Subcutaneous abdominal adipose tissue (tissue), 5 donors: ENCODE measurements at regions not wholly inside any gene's neighbourhood (a gene's known extent, or its start where the extent isn't known, plus 50 kb on each side); places are given as distances from the start of the nearest gene placed in this dataset.

Source experiments
- H3K27ac ChIP-seq: one replicate; pipeline ENCODE4 v1.7.0; 2013; ENCODE audit warnings: low read depth, mild to moderate bottlenecking, inconsistent platforms, low read length, moderate library complexity
- H3K27me3 ChIP-seq, 5 donors: one replicate each; pipeline ENCODE4 v1.7.0; 2013; ENCODE audit warnings: low read length in 5 of 5, inconsistent platforms in 1 of 5; ENCODE audit not compliant: control insufficient read depth in 5 of 5, insufficient read depth in 4 of 5
- H3K36me3 ChIP-seq, 5 donors: one replicate each; pipeline ENCODE4 v1.7.0; 2013; ENCODE audit warnings: low read length in 5 of 5; ENCODE audit not compliant: control insufficient read depth in 5 of 5, insufficient read depth in 5 of 5
- H3K4me1 ChIP-seq, 5 donors: one replicate each; pipeline ENCODE4 v1.7.0; 2013; ENCODE audit warnings: low read length in 5 of 5, mild to moderate bottlenecking in 3 of 5, moderate library complexity in 1 of 5; ENCODE audit not compliant: control insufficient read depth in 5 of 5, insufficient read depth in 5 of 5
- H3K4me3 ChIP-seq, 5 donors: one replicate each; pipeline ENCODE4 v1.7.0; 2013; ENCODE audit warnings: low read length in 5 of 5, low read depth in 1 of 5
- H3K9ac ChIP-seq, 5 donors: one replicate each; pipeline ENCODE4 v1.7.0; 2013; ENCODE audit warnings: low read length in 5 of 5, mild to moderate bottlenecking in 4 of 5, moderate library complexity in 3 of 5
- H3K9me3 ChIP-seq, 5 donors: one replicate each; pipeline ENCODE4 v1.7.0; 2013; ENCODE audit warnings: low read length in 5 of 5; ENCODE audit not compliant: control insufficient read depth in 5 of 5
- donor health status: healthy.
- donor health status: healthy.
- donor health status: healthy.
- donor health status: healthy.
- donor health status: healthy.

DNA sequence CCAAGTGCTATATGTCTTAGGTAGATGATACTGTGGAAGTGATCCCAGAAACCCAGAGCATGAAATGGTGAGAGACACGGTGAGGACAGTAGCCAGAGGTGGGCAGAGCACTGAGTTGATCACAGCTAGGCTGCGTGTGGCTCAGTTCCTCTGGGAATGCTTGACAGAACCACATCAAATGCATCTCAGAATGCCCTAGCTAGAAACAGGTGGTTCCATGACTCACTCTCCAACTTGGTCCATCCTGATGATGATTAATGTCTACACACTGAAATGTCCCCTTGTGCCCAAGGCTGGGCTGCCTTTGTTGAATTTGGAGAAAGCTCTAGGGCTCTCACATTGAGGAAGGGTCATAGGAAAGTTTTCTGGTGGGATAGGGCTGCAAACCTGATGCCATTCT is 113.6 kb downstream of the ZNF518B start:
- Histone ChIP-seq H3K27ac (no peak overlapping the region), H3K4me3 (no peak overlapping the region), H3K4me1 (no peaks in the 10 kb centered on the region), H3K9ac (no peak overlapping the region), H3K9me3 (no peaks in the 10 kb centered on the region), H3K27me3 (peaks cover 0 to 3% (median 0%) of the 10 kb centered on the region in 5 donors), H3K36me3 (no peaks in the 10 kb centered on the region)

DNA sequence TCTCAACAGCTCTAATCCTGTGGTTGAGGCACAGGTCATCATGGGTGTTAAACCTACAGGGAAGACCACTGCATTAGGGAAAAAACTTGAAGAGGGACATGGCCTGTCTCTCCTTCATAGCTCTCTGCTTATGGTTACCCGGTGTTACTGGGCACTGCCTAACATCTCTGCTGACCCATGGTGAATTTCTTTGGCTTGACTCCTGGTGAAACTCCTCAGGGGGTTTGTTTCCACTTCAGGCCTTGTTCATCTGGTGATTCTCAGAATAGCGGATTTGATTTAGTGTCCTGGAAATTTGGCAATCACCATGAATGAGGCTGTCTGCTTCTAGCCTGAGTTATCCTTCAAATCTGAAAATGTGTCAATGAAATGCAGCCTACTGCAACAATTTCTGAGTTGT is 114.4 kb downstream of the ZNF518B start:
- Histone ChIP-seq H3K27ac (no peak overlapping the region), H3K36me3 (no peaks in the 10 kb centered on the region), H3K9ac (no peak overlapping the region), H3K9me3 (no peaks in the 10 kb centered on the region), H3K4me3 (no peak overlapping the region), H3K27me3 (peaks cover 0 to 3% (median 0%) of the 10 kb centered on the region in 5 donors), H3K4me1 (no peaks in the 10 kb centered on the region)

DNA sequence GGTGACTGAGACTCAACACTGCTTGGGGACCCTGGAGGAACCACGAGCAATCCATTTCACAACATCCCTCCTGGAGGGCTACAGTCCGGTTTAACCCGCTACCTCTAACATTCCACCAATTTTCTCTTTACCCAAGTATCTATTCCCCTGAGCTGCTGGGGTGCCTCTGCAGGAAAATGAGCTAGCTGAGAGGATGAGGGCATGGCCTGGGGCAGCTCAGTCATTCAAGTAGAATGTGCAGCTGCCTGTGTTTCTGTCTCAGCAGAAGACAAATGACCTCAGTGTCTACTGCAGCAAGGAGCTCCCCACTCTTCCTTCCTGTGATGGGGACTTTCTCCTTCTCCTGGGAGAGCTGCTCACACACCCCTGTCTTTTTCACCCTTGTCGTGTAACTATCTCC is 120.8 kb downstream of the ZNF518B start:
- H3K4me1 ChIP-seq = no peaks in the 10 kb centered on the region

DNA sequence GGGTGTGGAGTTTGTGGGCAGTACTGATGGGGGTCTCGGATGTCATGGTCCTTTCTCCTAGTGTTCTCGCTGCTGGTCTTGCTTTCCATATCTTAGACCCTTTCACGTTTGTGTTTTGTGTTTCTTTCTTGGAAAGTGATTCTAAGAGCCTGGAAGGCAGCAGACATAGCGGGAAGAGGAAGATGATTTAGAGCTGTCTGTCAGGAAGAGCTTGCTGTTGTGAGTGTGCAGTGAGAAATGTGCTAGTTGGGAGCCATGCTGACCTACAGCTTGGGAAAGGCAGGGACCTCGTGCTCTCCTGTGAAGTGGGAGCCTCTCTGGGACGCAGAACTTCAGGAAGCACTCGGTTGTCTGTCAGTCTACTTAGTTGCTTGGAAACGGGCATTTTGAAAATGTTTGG is 122.2 kb downstream of the ZNF518B start:
- Histone ChIP-seq H3K27ac (no peak overlapping the region), H3K36me3 (no peaks in the 10 kb centered on the region), H3K27me3 (peaks cover 0 to 9% (median 6%) of the 10 kb centered on the region in 5 donors), H3K9ac (no peak overlapping the region), H3K4me1 (no peaks in the 10 kb centered on the region), H3K9me3 (no peaks in the 10 kb centered on the region), H3K4me3 (no peak overlapping the region)

More for the DNA sequence above, 120.8 kb downstream of the ZNF518B start:
- no peak overlapping the region for H3K4me3 ChIP-seq
- H3K9me3 ChIP-seq = no peaks in the 10 kb centered on the region
- no peak overlapping the region for H3K9ac ChIP-seq
- peaks cover 0 to 9% (median 6%) of the 10 kb centered on the region in 5 donors for H3K27me3 ChIP-seq
- H3K27ac ChIP-seq = no peak overlapping the region
- no peaks in the 10 kb centered on the region for H3K36me3 ChIP-seq

DNA sequence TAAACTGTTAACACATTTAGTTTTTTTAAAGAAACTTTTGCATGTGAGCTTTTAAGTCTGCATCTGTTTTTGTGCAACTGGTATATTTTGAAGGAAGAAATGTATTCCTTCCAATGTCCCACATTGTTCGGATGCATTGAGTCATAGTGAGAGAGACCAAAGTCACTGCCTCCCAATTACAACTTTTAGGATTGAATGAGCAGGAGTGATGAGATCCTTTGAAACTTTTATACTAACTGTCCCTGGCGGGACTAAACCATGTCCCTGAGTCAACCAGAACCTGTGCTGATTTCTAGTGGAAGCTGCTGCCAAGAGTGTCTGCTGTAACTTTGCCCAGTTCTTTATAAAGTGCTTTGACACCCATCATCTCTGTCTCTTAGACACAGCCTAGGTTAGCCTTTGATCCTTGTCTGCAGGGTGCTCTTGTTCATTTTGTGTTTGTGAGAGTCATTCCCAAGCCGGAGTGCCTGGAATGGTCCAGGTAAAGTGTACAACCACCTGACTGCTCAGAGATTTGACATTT is 122.7 kb downstream of the ZNF518B start:
- H3K36me3 ChIP-seq = no peaks in the 10 kb centered on the region

DNA sequence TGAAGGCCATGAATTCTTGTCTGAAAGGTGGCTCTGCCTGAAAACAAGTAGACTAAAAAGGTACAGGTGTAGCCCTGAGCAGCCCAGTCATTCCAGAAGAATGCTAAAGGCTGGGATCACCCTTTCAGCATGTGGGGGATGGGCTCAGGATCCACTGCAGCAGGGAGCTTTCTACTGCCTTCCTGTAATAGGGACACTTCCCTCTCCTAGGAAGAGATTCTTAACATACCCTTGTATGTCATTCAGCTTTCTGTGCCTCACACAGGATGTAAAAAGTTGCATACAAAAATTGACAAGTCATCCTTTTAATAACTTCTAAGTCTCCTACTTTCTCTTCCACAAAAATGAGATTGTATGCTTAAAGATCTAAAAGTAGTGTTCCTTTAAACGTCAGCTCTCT is 123.3 kb downstream of the ZNF518B start:
- Histone ChIP-seq H3K27me3 (peaks cover 0 to 8% (median 6%) of the 10 kb centered on the region in 5 donors), H3K36me3 (no peaks in the 10 kb centered on the region), H3K9me3 (no peaks in the 10 kb centered on the region), H3K9ac (no peak overlapping the region), H3K4me3 (no peak overlapping the region), H3K27ac (no peak overlapping the region), H3K4me1 (no peaks in the 10 kb centered on the region)

More for the DNA sequence above, 122.7 kb downstream of the ZNF518B start:
- peaks cover 0 to 8% (median 6%) of the 10 kb centered on the region in 5 donors for H3K27me3 ChIP-seq
- no peak overlapping the region for H3K27ac ChIP-seq
- no peak overlapping the region for H3K9ac ChIP-seq
- H3K4me1 ChIP-seq = no peaks in the 10 kb centered on the region
- no peak overlapping the region for H3K4me3 ChIP-seq
- no peaks in the 10 kb centered on the region for H3K9me3 ChIP-seq

DNA sequence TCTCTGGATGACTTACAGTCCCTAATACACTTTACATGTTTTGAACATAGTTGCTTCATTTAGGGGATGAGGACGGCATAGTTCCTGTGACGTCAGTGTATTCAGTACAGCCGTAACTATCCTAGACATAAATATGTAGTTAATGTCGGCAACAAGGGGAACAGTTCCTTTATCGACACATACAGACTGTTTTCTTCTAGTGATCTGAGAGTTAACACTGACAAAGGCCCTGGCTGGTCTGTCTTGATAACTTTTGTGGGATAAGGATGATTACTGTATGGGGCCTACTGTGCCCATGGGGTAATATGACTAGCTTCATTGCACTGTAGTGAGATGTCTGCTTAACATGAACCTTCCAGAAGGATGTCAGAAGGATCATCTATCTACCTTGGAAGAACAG is 131.2 kb downstream of the ZNF518B start:
- Histone ChIP-seq H3K27ac (no peak overlapping the region), H3K9me3 (no peaks in the 10 kb centered on the region), H3K9ac (no peak overlapping the region), H3K27me3 (peaks cover 0 to 5% (median 0%) of the 10 kb centered on the region in 5 donors), H3K4me3 (no peak overlapping the region), H3K36me3 (no peaks in the 10 kb centered on the region), H3K4me1 (no peaks in the 10 kb centered on the region)

DNA sequence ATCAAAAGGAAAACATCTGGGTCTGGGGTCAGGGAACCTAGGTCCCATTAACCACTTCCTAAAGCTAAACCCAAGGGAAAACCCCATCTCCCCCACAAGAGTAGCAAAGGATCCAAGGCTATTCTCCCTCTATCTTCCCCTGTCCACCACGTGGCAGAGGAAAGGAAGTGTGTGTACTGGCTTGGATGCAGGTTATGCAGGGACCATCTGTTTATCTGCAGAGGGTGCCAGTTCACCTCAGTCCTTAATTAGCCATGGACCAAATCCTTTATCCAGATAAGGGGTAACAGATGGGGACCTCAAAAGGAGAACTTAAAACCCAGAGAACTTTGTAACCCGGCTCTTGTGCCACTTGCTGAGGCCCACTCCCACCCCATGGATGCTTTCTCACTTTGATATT is 135.3 kb downstream of the ZNF518B start:
- H3K4me3 ChIP-seq = no peak overlapping the region

DNA sequence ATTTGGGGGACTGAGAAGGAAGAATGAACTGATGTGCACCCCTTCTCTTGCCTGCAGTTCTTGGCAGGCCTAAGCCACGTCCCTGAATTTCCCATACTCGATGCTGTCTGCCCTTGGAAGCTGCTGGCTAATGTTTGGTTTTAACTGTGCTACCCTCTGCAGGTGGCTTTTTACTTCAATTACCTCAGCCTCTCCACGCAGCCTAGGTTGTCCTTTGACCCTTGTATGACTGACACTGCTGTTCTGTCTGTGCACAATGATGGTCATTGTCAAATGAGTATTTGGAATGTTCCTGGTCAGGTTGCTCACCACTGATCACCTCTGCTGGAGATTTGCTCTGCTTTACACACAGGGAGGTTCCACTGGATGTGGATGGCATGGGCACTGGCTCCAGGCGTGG is 137.1 kb downstream of the ZNF518B start:
- Histone ChIP-seq H3K4me1 (no peaks in the 10 kb centered on the region), H3K27ac (no peak overlapping the region), H3K36me3 (no peaks in the 10 kb centered on the region), H3K9me3 (no peaks in the 10 kb centered on the region), H3K4me3 (no peak overlapping the region), H3K27me3 (no peaks in the 10 kb centered on the region), H3K9ac (no peak overlapping the region)

More for the DNA sequence above, 135.3 kb downstream of the ZNF518B start:
- Histone ChIP-seq H3K27me3 (no peaks in the 10 kb centered on the region), H3K27ac (no peak overlapping the region), H3K36me3 (no peaks in the 10 kb centered on the region), H3K9ac (no peak overlapping the region), H3K9me3 (no peaks in the 10 kb centered on the region), H3K4me1 (no peaks in the 10 kb centered on the region)

DNA sequence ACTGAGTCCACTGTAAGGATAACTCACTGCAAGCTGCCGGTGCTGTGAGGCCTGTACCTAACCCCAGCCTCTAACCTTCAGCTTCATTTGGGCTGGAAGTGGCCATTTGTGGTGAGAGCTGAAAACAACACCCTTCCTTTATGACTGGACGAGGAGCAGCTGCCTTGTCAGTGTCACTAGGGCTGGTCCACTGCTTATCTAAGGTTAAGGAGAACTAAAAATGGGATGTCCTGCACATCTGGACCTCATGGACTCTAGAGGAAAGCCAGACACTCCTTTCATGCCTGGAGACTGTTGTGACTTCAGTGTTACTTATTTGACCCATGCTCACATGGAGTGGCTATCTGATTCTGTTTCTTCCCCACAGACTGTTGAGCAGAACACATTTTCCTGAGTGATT is 139.9 kb downstream of the ZNF518B start:
- Histone ChIP-seq H3K4me3 (no peak overlapping the region), H3K36me3 (no peaks in the 10 kb centered on the region), H3K9me3 (no peaks in the 10 kb centered on the region)

DNA sequence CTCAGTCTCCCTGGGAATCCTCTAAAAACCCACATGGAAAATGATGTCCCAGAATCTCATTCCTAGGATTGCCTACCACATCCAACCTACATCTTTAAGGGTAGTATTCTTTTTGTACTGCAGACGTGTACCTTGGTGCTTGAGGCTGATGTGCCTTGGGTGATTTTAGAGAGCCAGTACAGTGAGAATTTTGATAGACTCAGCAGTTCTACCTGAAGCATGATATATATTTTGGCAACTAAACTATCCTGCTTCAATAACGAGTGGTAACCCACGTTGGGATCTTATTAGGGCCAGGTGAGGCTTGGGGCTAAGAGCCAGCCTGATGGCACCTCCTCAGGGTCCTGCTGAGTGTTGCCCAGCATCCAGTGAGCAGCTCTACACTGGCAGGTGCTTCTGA is 140.4 kb downstream of the ZNF518B start:
- H3K27ac ChIP-seq = no peak overlapping the region
- H3K4me1 ChIP-seq = no peaks in the 10 kb centered on the region
- no peak overlapping the region for H3K9ac ChIP-seq
- H3K9me3 ChIP-seq = no peaks in the 10 kb centered on the region
- no peaks in the 10 kb centered on the region for H3K36me3 ChIP-seq
- H3K4me3 ChIP-seq = no peak overlapping the region
- H3K27me3 ChIP-seq = no peaks in the 10 kb centered on the region

More for the DNA sequence above, 139.9 kb downstream of the ZNF518B start:
- no peak overlapping the region for H3K27ac ChIP-seq
- H3K4me1 ChIP-seq = no peaks in the 10 kb centered on the region
- H3K27me3 ChIP-seq = no peaks in the 10 kb centered on the region
- H3K9ac ChIP-seq = no peak overlapping the region
